AG04450 (cell line): ENCODE measurements at regions not wholly inside any gene's neighbourhood (a gene's known extent, or its start where the extent isn't known, plus 50 kb on each side); places are given as distances from the start of the nearest gene placed in this dataset.

ENCODE experiments used
- CTCF ChIA-PET: fragments of 300-600, 350-600 bp; formaldehyde crosslinking; extraction: SDS; loops from one replicate; lab custom pipeline; 2022; ENCODE audit warnings: antibody characterized with exemption, inconsistent platforms; lab: Charles Lee
- POLR2A ChIA-PET: fragments of 350-600 bp; formaldehyde crosslinking; extraction: SDS; loops from one replicate; lab custom pipeline; 2021; ENCODE audit warnings: antibody characterized with exemption, inconsistent platforms; lab: Yijun Ruan, JAX
- DNase-seq: peaks from one replicate; pipeline ENCODE4 v3.0.0-alpha.2; 2011; ENCODE audit warnings: low read depth, low spot score
- H3K27ac ChIP-seq: one replicate; pipeline ENCODE4 v1.5.1; 2012; ENCODE audit warnings: low read depth, low read length, control low read depth
- H3K27me3 ChIP-seq: one replicate; pipeline ENCODE4 v1.6.0; 2012; ENCODE audit warnings: low read length; ENCODE audit not compliant: control insufficient read depth, insufficient read depth
- H3K4me3 ChIP-seq: 2 replicates; pipeline ENCODE4 v1.5.1; 2011; ENCODE audit warnings: mild to moderate bottlenecking, low read depth, low read length, control low read depth
- H3K9me3 ChIP-seq: 2 replicates; pipeline ENCODE4 v1.5.1; 2012; ENCODE audit warnings: low read length; ENCODE audit not compliant: control insufficient read depth, insufficient read depth
- CTCF ChIP-seq: IDR thresholded peaks from 2 replicates; pipeline ENCODE4 v1.5.1; 2011; ENCODE audit warnings: low read depth, low read length, control low read depth, inconsistent platforms

DNA sequence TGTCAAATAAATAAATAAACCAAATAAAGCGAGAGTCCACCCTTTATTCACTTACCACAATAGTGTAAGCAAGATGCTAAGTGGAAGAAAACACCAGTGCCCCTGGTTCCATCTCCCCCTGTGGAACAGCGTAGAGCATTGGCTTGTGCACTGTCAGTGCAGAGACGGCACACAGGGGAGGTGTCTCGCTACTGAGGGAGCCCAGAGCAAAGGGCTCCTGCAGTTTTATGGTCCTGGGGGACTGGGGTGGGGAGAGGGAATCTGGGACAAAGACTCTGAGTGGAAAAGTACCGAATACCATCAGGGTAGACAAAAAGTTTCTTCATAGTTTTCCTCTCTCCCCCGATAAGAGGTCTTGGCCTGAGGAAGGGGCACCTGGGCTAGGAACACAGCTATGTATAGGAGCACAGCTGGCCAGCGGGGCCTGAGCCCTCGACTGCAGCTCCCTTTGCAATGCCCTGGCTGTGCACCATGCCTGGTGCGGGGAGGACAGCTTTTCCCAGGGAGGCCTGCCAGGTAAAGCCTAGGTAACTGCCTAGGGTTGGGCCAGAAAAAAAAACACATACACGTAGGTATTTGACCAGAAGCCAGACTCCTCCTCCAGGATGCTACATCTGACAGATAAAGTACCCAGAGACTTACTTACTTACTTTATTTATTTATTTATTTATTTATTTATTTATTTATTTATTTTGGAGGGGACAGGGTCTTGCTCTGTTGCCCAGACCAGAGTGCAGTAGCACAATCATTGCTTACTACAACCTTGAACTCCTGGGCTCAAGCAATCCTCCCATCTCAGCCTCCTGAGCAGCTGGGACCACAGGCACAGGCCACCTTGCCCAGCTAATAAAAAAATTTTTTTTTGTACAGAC, 88.8 kb upstream of the KIF5B start:
- H3K27me3 ChIP-seq, result no peaks in the 10 kb centered on the region
- no peaks in the 10 kb centered on the region for H3K9me3 ChIP-seq
- no peak for TF ChIP-seq CTCF
- no peak for DNase-seq
- no peak overlapping the region for H3K4me3 ChIP-seq
- no peak overlapping the region for H3K27ac ChIP-seq
- POLR2A ChIA-PET, result no interaction called here
- CTCF ChIA-PET, result no interaction called here

- no peak for TF ChIP-seq CTCF
- H3K27me3 ChIP-seq, result no peaks in the 10 kb centered on the region
- no peak overlapping the region for H3K4me3 ChIP-seq
- H3K9me3 ChIP-seq, result no peaks in the 10 kb centered on the region
- DNase-seq, result no peak
- H3K27ac ChIP-seq, result no peak overlapping the region
- ChIA-PET POLR2A (no interaction called here), CTCF (no interaction called here)
Observed at GRCh38 chr10:32143302-32143847, 87.2 kb upstream of the KIF5B start.

DNA sequence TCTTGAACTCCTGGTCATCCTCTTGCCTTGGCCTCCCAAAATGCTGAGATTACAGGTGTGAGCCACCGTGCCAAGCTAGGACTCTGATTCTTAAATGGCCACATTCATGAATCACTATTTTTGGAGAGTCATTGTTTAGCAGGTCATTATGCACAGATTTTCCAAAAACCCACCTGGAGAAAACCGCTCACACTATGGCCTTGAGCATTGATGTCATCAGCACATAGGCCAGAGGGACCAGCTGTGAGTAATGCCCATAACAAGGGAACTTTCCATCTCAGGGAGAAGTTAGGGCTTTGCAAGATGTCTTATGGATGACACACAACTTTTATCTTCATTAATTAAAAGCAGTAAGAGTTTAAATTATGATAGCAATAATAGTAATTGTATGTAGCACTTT, 86.4 kb upstream of the KIF5B start:
- no peak for DNase-seq

DNA sequence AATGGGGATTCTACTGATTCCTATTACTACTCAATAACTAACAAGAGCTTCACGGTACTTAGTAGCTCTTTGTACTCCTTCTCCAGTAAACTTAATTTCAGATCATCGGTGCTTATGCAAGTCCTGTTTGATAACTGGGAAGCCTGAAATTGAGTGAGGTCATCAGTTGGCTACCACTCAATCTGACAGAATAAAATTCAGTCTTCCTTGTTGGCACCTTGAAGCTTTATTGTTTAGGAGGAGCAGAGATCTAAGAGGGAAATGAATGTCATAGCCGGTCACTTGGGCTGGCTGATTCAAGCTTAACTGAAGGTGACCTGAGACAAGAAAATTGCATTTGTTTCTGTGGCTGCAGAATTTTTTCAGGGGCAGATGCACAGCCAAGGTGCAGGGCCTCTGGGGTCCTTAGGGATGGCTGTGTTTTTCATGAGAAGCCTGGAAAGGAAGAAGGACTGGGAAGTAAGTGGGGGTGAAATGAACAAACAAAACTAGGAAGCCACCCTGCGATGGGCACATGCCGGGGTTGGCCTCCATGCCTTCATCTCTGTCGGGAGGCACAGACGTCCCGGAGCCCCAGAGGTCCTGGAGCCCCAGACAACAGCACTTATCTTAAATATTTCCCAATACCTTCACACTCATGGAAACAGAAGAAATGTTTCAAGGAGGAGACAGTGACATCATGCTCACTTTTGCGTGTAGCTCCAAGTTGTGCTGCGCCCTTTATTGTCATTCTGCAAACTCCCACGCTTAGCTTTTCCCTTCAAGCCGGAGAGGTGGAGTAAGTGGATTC, 85.0 kb upstream of the KIF5B start:
- ChIA-PET CTCF (no interaction called here), POLR2A (no interaction called here)

More for the DNA sequence above, 86.4 kb upstream of the KIF5B start:
- no peak overlapping the region for H3K4me3 ChIP-seq
- H3K27ac ChIP-seq, result no peak overlapping the region
- TF ChIP-seq CTCF, result no peak
- H3K9me3 ChIP-seq, result no peaks in the 10 kb centered on the region
- ChIA-PET POLR2A (no interaction called here), CTCF (no interaction called here)
- H3K27me3 ChIP-seq, result no peaks in the 10 kb centered on the region

More for the DNA sequence above, 85.0 kb upstream of the KIF5B start:
- Histone ChIP-seq H3K9me3 (no peaks in the 10 kb centered on the region), H3K27me3 (no peaks in the 10 kb centered on the region), H3K4me3 (no peak overlapping the region), H3K27ac (no peak overlapping the region)
- no peak for DNase-seq
- no peak for TF ChIP-seq CTCF
